OCI-LY7 (cell line): ENCODE measurements at regions not wholly inside any gene's neighbourhood (a gene's known extent, or its start where the extent isn't known, plus 50 kb on each side); places are given as distances from the start of the nearest gene placed in this dataset.

Experiments
- BruUV-seq: library from RNA; stranded (reverse); fragments of 400-500 nt; replicated peaks from 2 replicates; lab custom pipeline; 2021; lab: Mats Ljungman, UMichigan
- CTCF ChIA-PET: fragments of 300-600 bp; sonication (Branson Sonifier 250); formaldehyde crosslinking; loops from one replicate; lab custom pipeline; 2022; ENCODE audit warnings: antibody characterized with exemption; ENCODE audit not compliant: unreplicated experiment; lab: Charles Lee
- POLR2A ChIA-PET: fragments of 300-600 bp; sonication (Branson Sonifier 250); formaldehyde crosslinking; loops from one replicate; lab custom pipeline; 2022; ENCODE audit warnings: antibody characterized with exemption; lab: Charles Lee
- DNase-seq: peaks from one replicate; pipeline ENCODE4 v3.0.0-alpha.2; 2015; ENCODE audit warnings: low spot score
- H2AFZ ChIP-seq: fragments of 200-600 bp; sonication (generic), shearing (Covaris generic); 2 replicates; pipeline ENCODE4 v1.6.1; 2014; ENCODE audit warnings: mild to moderate bottlenecking, antibody characterized with exemption, low read length, moderate library complexity
- H3K27ac ChIP-seq: fragments of 200-600 bp; sonication (generic); 2 replicates; pipeline ENCODE4 v1.5.1; 2014; ENCODE audit warnings: mixed run types, low read depth, mild to moderate bottlenecking, moderate library complexity, low read length, inconsistent platforms; ENCODE audit not compliant: poor library complexity, severe bottlenecking
- H3K36me3 ChIP-seq: fragments of 200-600 bp; sonication (generic); 2 replicates; pipeline ENCODE4 v1.6.1; 2014; ENCODE audit warnings: mild to moderate bottlenecking, antibody characterized with exemption, low read length, moderate library complexity, mixed read lengths; ENCODE audit not compliant: insufficient read depth
- H3K4me1 ChIP-seq: fragments of 200-600 bp; sonication (generic); 2 replicates; pipeline ENCODE4 v1.5.1; 2014; ENCODE audit warnings: mild to moderate bottlenecking, low read length; ENCODE audit not compliant: insufficient read depth, poor library complexity, severe bottlenecking
- H3K4me2 ChIP-seq: fragments of 200-600 bp; sonication (generic); 2 replicates; pipeline ENCODE4 v1.6.1; 2014; ENCODE audit warnings: mild to moderate bottlenecking, low read length
- H3K4me3 ChIP-seq: fragments of 200-600 bp; sonication (generic); 2 replicates; pipeline ENCODE4 v1.5.1; 2014; ENCODE audit warnings: mild to moderate bottlenecking, low read depth, low read length; ENCODE audit not compliant: poor library complexity, severe bottlenecking
- H3K79me2 ChIP-seq: fragments of 200-600 bp; sonication (generic); 2 replicates; pipeline ENCODE4 v1.6.1; 2016; ENCODE audit warnings: low read depth, mild to moderate bottlenecking, low read length, moderate library complexity, mixed read lengths; ENCODE audit not compliant: insufficient read depth
- H3K9me2 ChIP-seq: fragments of 200-600 bp; sonication (generic); 2 replicates; pipeline ENCODE4 v1.6.1; 2016; ENCODE audit warnings: mild to moderate bottlenecking, low read length, mixed read lengths; ENCODE audit not compliant: insufficient read depth
- H3K9me3 ChIP-seq: fragments of 200-600 bp; sonication (generic); 2 replicates; pipeline ENCODE4 v1.6.1; 2014; ENCODE audit warnings: mild to moderate bottlenecking, mixed run types, low read length, mixed read lengths
- H4K20me1 ChIP-seq: fragments of 200-600 bp; sonication (generic); 2 replicates; pipeline ENCODE4 v1.6.1; 2014; ENCODE audit warnings: mild to moderate bottlenecking, antibody characterized with exemption, low read length, moderate library complexity, mixed read lengths; ENCODE audit not compliant: insufficient read depth
- EZH2phosphoT487 ChIP-seq: fragments of 200-600 bp; sonication (generic); IDR thresholded peaks from 2 replicates; pipeline ENCODE4 v1.6.1; 2018; ENCODE audit warnings: low read depth, borderline replicate concordance, mild to moderate bottlenecking, mixed run types, antibody characterized with exemption, low read length, moderate library complexity, mixed read lengths
- intact Hi-C: fragments of 100-400 bp; cut with micrococcal nuclease; formaldehyde crosslinking; loops from one replicate; pipeline ENCODE4 v1.10.0; 2022; ENCODE audit not compliant: unreplicated experiment
- TF ChIP-seq, protein P1 (sequence below): fragments of 200-600 bp; sonication (generic); conservative IDR thresholded peaks from 2 replicates; pipeline ENCODE4 v1.5.1; 2014; ENCODE audit warnings: mild to moderate bottlenecking, antibody characterized with exemption, low read length, moderate library complexity, mixed read lengths

DNA sequence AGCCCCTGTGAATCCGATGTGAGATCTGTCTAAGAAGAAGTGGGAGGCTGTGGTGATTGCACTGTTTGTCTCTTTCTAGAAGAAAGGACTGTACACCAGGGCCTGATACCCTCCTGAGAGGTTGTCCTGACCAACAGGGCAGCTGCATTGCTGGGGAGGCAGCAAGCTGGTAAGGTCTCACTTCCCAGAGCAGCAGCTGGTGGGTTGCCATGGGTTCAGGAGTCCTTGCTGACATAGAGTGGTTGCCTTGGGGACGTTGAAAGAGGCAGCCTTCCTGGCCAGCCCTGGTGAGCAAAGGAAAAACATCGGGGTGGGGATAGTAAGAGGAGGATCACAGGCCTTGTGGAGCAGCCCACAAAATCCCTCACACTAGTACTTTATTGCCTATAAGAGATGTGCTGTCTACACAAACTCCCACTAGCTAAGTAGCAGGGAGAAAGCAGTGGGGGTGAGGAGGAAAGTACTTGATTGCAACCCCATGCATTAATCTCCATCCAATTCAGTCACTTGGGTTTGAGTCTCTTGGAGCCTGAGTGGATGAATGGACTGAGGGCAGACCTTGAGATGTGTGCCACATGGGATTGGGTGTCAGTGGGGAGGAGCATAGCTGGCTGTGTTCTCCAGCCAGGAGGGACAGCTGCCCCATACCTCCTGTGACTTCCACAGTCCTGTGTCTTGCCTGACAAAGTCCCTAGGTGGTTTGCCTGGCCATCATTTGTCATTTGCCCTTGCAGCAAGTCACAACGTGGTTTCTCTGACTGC, 143.8 kb upstream of the RPL38 start:
- Histone ChIP-seq H3K4me1 (no peaks in the 10 kb centered on the region), H3K4me2 (no peak overlapping the region), H4K20me1 (no peaks in the 10 kb centered on the region), H3K9me2 (no peaks in the 10 kb centered on the region), H3K9me3 (no peaks in the 10 kb centered on the region), H3K36me3 (no peaks in the 10 kb centered on the region), H2AFZ (no peak overlapping the region), H3K27ac (no peak overlapping the region), H3K4me3 (no peak overlapping the region), H3K79me2 (no peaks in the 10 kb centered on the region)
- ChIA-PET POLR2A (interaction anchor here (0.6 to 1.0 kb wide), 2 partner anchors 9 to 1292 kb away, joined by 3 read pairs; no protein-coding TSS in a partner anchor), CTCF (no interaction called here)
- BruUV-seq: no TSS peak
- TF ChIP-seq EZH2phosphoT487: no peak
- TF ChIP-seq, protein P1, sequence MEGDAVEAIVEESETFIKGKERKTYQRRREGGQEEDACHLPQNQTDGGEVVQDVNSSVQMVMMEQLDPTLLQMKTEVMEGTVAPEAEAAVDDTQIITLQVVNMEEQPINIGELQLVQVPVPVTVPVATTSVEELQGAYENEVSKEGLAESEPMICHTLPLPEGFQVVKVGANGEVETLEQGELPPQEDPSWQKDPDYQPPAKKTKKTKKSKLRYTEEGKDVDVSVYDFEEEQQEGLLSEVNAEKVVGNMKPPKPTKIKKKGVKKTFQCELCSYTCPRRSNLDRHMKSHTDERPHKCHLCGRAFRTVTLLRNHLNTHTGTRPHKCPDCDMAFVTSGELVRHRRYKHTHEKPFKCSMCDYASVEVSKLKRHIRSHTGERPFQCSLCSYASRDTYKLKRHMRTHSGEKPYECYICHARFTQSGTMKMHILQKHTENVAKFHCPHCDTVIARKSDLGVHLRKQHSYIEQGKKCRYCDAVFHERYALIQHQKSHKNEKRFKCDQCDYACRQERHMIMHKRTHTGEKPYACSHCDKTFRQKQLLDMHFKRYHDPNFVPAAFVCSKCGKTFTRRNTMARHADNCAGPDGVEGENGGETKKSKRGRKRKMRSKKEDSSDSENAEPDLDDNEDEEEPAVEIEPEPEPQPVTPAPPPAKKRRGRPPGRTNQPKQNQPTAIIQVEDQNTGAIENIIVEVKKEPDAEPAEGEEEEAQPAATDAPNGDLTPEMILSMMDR: no peak
- DNase-seq: no peak
- intact Hi-C loops: no loop called here

DNA sequence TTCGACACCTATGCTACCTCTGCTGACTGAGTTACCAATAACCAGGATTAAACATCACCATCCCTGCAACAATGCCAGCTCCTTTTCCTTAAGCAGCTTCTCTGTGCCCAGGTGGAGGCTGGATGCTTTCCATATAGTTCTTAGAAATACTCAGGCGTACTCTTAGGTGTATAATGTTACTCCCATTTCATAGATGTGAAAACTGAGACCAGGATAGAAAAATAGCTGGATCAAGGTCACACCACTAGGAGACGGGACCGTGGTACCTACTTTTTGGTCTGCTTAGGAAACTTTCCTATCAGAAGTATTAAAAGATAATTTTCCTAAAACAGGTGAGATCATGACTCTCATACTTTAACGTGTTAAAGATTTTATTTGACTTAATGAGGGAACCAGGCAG, 141.7 kb upstream of the RPL38 start:
- intact Hi-C loops: no loop called here
- no peak overlapping the region for H3K4me2 ChIP-seq
- no peak overlapping the region for H3K27ac ChIP-seq
- H3K4me1 ChIP-seq: no peaks in the 10 kb centered on the region
- no peak overlapping the region for H2AFZ ChIP-seq
- H3K9me2 ChIP-seq: no peaks in the 10 kb centered on the region
- no peaks in the 10 kb centered on the region for H3K79me2 ChIP-seq
- DNase-seq: no peak
- no peak for TF ChIP-seq EZH2phosphoT487
- TF ChIP-seq, protein P1: no peak
- no peaks in the 10 kb centered on the region for H3K36me3 ChIP-seq
- CTCF ChIA-PET: no interaction called here
- BruUV-seq: no TSS peak
- no peaks in the 10 kb centered on the region for H3K9me3 ChIP-seq
- POLR2A ChIA-PET: interaction anchor here (0.9 kb wide), 1 partner anchor 23 kb away, joined by 4 read pairs; no protein-coding TSS in a partner anchor
- H4K20me1 ChIP-seq: no peaks in the 10 kb centered on the region
- H3K4me3 ChIP-seq: no peak overlapping the region

DNA sequence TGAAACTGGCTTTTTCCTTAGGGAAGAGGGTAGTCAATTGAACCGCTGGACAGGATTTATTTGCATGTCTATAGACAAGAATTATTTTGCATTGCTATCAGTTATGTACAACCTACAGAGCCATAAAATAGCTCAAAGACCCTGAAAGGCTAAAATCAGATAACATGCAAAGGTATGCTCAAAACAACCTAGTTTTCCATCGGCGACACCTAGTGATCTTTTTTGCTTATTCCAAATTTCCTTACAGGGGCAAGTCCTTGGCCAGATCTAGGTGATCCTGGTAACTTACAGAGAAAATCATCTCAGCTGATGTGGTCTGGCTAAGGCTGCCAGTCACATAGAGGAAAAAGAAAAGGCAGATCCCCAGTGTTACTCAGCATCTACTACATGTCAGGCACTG, 141.2 kb upstream of the RPL38 start:
- H3K4me1 ChIP-seq: no peaks in the 10 kb centered on the region
- TF ChIP-seq, protein P1: no peak
- TF ChIP-seq EZH2phosphoT487: no peak
- POLR2A ChIA-PET: interaction anchor here (0.9 kb wide), 1 partner anchor 22 kb away, joined by 4 read pairs; no protein-coding TSS in a partner anchor
- H3K9me3 ChIP-seq: no peaks in the 10 kb centered on the region
- no peak overlapping the region for H3K27ac ChIP-seq
- DNase-seq: no peak
- intact Hi-C loops: no loop called here
- no peak overlapping the region for H3K4me2 ChIP-seq
- CTCF ChIA-PET: no interaction called here
- H3K79me2 ChIP-seq: no peaks in the 10 kb centered on the region
- H3K4me3 ChIP-seq: no peak overlapping the region
- no peaks in the 10 kb centered on the region for H3K36me3 ChIP-seq
- no peak overlapping the region for H2AFZ ChIP-seq
- no peaks in the 10 kb centered on the region for H4K20me1 ChIP-seq
- BruUV-seq: no TSS peak
- H3K9me2 ChIP-seq: no peaks in the 10 kb centered on the region
